IMR-90 (cell line): ENCODE measurements at regions not wholly inside any gene's neighbourhood (a gene's known extent, or its start where the extent isn't known, plus 50 kb on each side); places are given as distances from the start of the nearest gene placed in this dataset.

Source experiments
- ATAC-seq: fragments of 200-7000 bp; cut with Tn5 transposase; 2 replicates; pipeline ENCODE4 v1.9.1; 2020; ENCODE audit warnings: low read depth, mild to moderate bottlenecking, moderate library complexity
- BruUV-seq: library from RNA; stranded (reverse); fragments of 400-500 nt; replicated peaks from 2 replicates; lab custom pipeline; 2021; lab: Mats Ljungman, UMichigan
- CTCF ChIA-PET: fragments of 300-600 bp; formaldehyde crosslinking; extraction: SDS; loops from one replicate; lab custom pipeline; 2021; ENCODE audit warnings: antibody characterized with exemption; lab: Yijun Ruan, JAX
- POLR2A ChIA-PET: fragments of 300-600 bp; sonication (Branson Sonifier 250); formaldehyde crosslinking; loops from one replicate; lab custom pipeline; 2022; ENCODE audit warnings: antibody characterized with exemption; ENCODE audit not compliant: unreplicated experiment; lab: Charles Lee
- DNase-seq: peaks from one replicate; pipeline ENCODE4 v3.0.0; 2013
- H2AFZ ChIP-seq: replicated peaks from 2 replicates; pipeline ENCODE3; 2013; ENCODE audit warnings: low read length, mild to moderate bottlenecking; ENCODE audit not compliant: poor library complexity
- H2AK5ac ChIP-seq: 2 replicates; pipeline ENCODE4 v1.6.1; 2013; ENCODE audit warnings: low read depth, low read length, inconsistent platforms
- H2AK9ac ChIP-seq: replicated peaks from 2 replicates; pipeline ENCODE3; 2013; ENCODE audit warnings: mild to moderate bottlenecking, low read depth, low read length, moderate library complexity; ENCODE audit not compliant: poor library complexity
- H2BK120ac ChIP-seq: 2 replicates; pipeline ENCODE4 v1.6.1; 2013; ENCODE audit warnings: low read depth, low read length, inconsistent platforms
- H2BK15ac ChIP-seq: 3 replicates; pipeline ENCODE4 v1.6.1; 2013; ENCODE audit warnings: low read depth, low read length, inconsistent platforms
- H2BK20ac ChIP-seq: 2 replicates; pipeline ENCODE4 v1.6.1; 2013; ENCODE audit warnings: low read depth, mild to moderate bottlenecking, inconsistent platforms, low read length, moderate library complexity
- H2BK5ac ChIP-seq: 2 replicates; pipeline ENCODE4 v1.6.1; 2013; ENCODE audit warnings: mild to moderate bottlenecking, low read depth, low read length, inconsistent platforms; ENCODE audit not compliant: poor library complexity, severe bottlenecking
- H3K14ac ChIP-seq: replicated peaks from 2 replicates; pipeline ENCODE4 v1.6.1; 2013; ENCODE audit warnings: low read depth, low read length, inconsistent platforms
- H3K18ac ChIP-seq: 2 replicates; pipeline ENCODE4 v1.6.1; 2013; ENCODE audit warnings: low read depth, low read length, control low read depth
- H3K23ac ChIP-seq: 2 replicates; pipeline ENCODE4 v1.6.1; 2013; ENCODE audit warnings: low read depth, low read length, inconsistent platforms
- H3K27ac ChIP-seq: 2 replicates; pipeline ENCODE4 v1.5.1; 2013; ENCODE audit warnings: mild to moderate bottlenecking, control low read depth, low read length; ENCODE audit not compliant: insufficient read depth
- H3K27me3 ChIP-seq: 2 replicates; pipeline ENCODE4 v1.6.1; 2013; ENCODE audit warnings: low read length; ENCODE audit not compliant: control insufficient read depth, insufficient read depth
- H3K36me3 ChIP-seq: 2 replicates; pipeline ENCODE4 v1.6.1; 2013; ENCODE audit warnings: low read length, mixed read lengths; ENCODE audit not compliant: control insufficient read depth, insufficient read depth
- H3K4ac ChIP-seq: 2 replicates; pipeline ENCODE4 v1.6.1; 2013; ENCODE audit warnings: low read depth, low read length, inconsistent platforms
- H3K4me1 ChIP-seq: 2 replicates; pipeline ENCODE4 v1.6.1; 2013; ENCODE audit warnings: low read length, mixed read lengths; ENCODE audit not compliant: control insufficient read depth, insufficient read depth
- H3K4me2 ChIP-seq: 2 replicates; pipeline ENCODE4 v1.6.1; 2013; ENCODE audit warnings: low read depth, mild to moderate bottlenecking, control low read depth, low read length, moderate library complexity
- H3K4me3 ChIP-seq: 2 replicates; pipeline ENCODE4 v1.5.1; 2013; ENCODE audit warnings: low read depth, mild to moderate bottlenecking, control low read depth, low read length, moderate library complexity; ENCODE audit not compliant: insufficient read depth
- H3K56ac ChIP-seq: 2 replicates; pipeline ENCODE4 v1.6.1; 2013; ENCODE audit warnings: low read length, inconsistent platforms; ENCODE audit not compliant: insufficient read depth; ENCODE audit errors: extremely low read depth
- H3K79me1 ChIP-seq, 2 experiments: 2 replicates each; pipeline ENCODE4 v1.6.1; 2013; ENCODE audit warnings: low read length in 2 of 2, inconsistent platforms in 1 of 2, low read depth in 1 of 2
- H3K9ac ChIP-seq: 2 replicates; pipeline ENCODE4 v1.6.1; 2013; ENCODE audit warnings: low read depth, low read length, control low read depth
- H3K9me1 ChIP-seq: 2 replicates; pipeline ENCODE4 v1.6.1; 2013; ENCODE audit warnings: low read length, inconsistent platforms; ENCODE audit not compliant: insufficient read depth
- H3K9me3 ChIP-seq: 2 replicates; pipeline ENCODE4 v1.6.1; 2013; ENCODE audit warnings: low read length; ENCODE audit not compliant: control insufficient read depth, insufficient read depth
- H4K20me1 ChIP-seq: 2 replicates; pipeline ENCODE4 v1.6.1; 2013; ENCODE audit warnings: low read length, inconsistent platforms; ENCODE audit not compliant: insufficient read depth
- H4K5ac ChIP-seq: 2 replicates; pipeline ENCODE4 v1.6.1; 2013; ENCODE audit warnings: mild to moderate bottlenecking, low read depth, low read length, control low read depth
- H4K8ac ChIP-seq, 2 experiments: 2 replicates each; pipeline ENCODE4 v1.6.1; 2013; ENCODE audit warnings: low read depth in 2 of 2, low read length in 2 of 2, control low read depth in 1 of 2, inconsistent platforms in 1 of 2
- H4K91ac ChIP-seq: 2 replicates; pipeline ENCODE4 v1.6.1; 2013; ENCODE audit warnings: low read depth, low read length, inconsistent platforms; ENCODE audit not compliant: insufficient read depth
- CHD1 ChIP-seq: IDR thresholded peaks from 2 replicates; pipeline ENCODE4 v1.6.1; 2012; ENCODE audit warnings: low read depth, low read length, improper control_type of control experiment
- MAZ ChIP-seq: IDR thresholded peaks from 2 replicates; pipeline ENCODE4 v1.6.1; 2012; ENCODE audit warnings: low read depth, mild to moderate bottlenecking, low read length, improper control_type of control experiment, moderate library complexity, borderline replicate concordance
- SMC3 ChIP-seq: fragments of 150-350 bp; IDR thresholded peaks from 2 replicates; pipeline ENCODE4 v1.6.1; 2016; ENCODE audit warnings: low read depth, mild to moderate bottlenecking, antibody characterized with exemption, low read length, moderate library complexity
- WGBS, 2 experiments: methylation state at CpG; one replicate each; pipeline versions ENCODE4 v1.1.5 to v1.1.7; 2013; ENCODE audit warnings: missing lambda C conversion rate in 2 of 2; ENCODE audit not compliant: insufficient read length in 1 of 2; ENCODE audit errors: extremely low coverage in 2 of 2; 5-methylcytosine and 5-hydroxymethylcytosine counted together
- dilution Hi-C: fragments of 300-500 bp; cut with HindIII; formaldehyde crosslinking; loops from one replicate; pipeline ENCODE4 v1.14.3; 2018; ENCODE audit warnings: low sequenced_read_pairs; ENCODE audit not compliant: unreplicated experiment
- in situ Hi-C: fragments of 300-500 bp; cut with MboI; formaldehyde crosslinking; loops from 3 replicates; pipeline ENCODE4 v1.14.3; 2019; ENCODE audit warnings: low sequenced_read_pairs, inconsistent platforms, mixed read lengths
- intact Hi-C: fragments of 100-400 bp; cut with micrococcal nuclease; formaldehyde crosslinking; loops from 2 replicates; pipeline ENCODE4 v1.10.0; 2022

DNA sequence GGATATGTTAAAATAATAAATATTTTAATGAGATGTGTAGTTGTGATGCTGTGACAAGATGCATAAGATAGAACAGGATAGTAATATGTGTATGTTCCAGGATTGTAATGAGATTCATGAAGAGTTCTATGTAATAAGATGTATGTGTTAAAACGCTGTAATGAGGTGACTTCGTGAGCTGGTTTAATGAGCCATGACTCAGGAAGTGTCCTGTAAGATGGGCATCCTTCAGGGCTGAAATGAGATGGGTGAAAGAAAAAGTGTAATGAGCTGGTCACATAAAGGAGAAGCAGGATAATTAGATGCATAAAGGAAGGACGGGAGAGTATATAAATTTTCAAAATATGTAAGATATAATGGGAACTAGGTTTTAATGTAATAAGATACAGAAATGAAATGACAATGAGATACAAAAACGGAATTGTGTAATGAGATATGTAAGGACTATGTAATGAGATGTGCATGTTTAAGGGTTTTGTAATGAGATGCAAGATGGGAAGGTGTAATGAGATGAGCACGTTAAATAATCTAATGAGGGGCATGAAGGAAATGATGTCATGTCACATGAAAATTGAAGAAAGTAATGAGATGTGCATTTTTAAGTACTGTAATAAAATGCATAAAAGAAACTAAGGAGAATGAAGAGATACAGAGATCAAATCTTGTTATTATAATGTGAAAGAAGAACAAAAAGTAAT lies 524.8 kb upstream of the STXBP6 start:
- Histone ChIP-seq H4K5ac (no peak overlapping the region), H3K9ac (no peak overlapping the region), H2AFZ (no peak overlapping the region), H3K27me3 (no peaks in the 10 kb centered on the region), H3K36me3 (no peaks in the 10 kb centered on the region), H4K8ac (no peak overlapping the region), H4K20me1 (no peaks in the 10 kb centered on the region), H3K23ac (no peak overlapping the region), H3K4ac (no peak overlapping the region), H3K9me3 (peaks cover 9% of the 10 kb centered on the region), H2BK120ac (no peak overlapping the region), H3K4me1 (no peaks in the 10 kb centered on the region), H2AK5ac (no peak overlapping the region), H3K4me2 (no peak overlapping the region), H3K79me1 (no peaks in the 10 kb centered on the region), H2BK5ac (no peak overlapping the region), H3K4me3 (no peak overlapping the region), H2BK15ac (no peak overlapping the region), H3K27ac (no peak overlapping the region), H2AK9ac (no peak overlapping the region), H3K14ac (no peak overlapping the region), H2BK20ac (no peak overlapping the region), H3K9me1 (no peaks in the 10 kb centered on the region), H3K18ac (no peak overlapping the region), H3K56ac (no peak overlapping the region), H4K91ac (no peak overlapping the region)
- in situ Hi-C loops (no loop called here), intact Hi-C loops (no loop called here), dilution Hi-C loops (no loop called here)
- ChIA-PET CTCF (interaction anchor here (1.0 kb wide), 1 partner anchor 17 kb away, joined by 3 read pairs; no protein-coding TSS in a partner anchor), POLR2A (no interaction called here)
- DNase-seq (no peak), ATAC-seq (no peak)
- TF ChIP-seq CHD1 (no peak), SMC3 (no peak), MAZ (no peak)
- 24% methylated on average over 2 of the region's 5 CpGs; no CpG with 5 or more reads in 1 of the 2 experiments for WGBS, 2 experiments
- no TSS peak for BruUV-seq
